ES-I3 (cell line): ENCODE measurements at regions not wholly inside any gene's neighbourhood (a gene's known extent, or its start where the extent isn't known, plus 50 kb on each side); places are given as distances from the start of the nearest gene placed in this dataset.
"Not testable (repeated sequence)": the region's sequence is repeated elsewhere in the genome, so short reads cannot be mapped to it uniquely, and the experiment has no call there.

Experiments used
- H3K36me3 ChIP-seq: 2 replicates; pipeline ENCODE4 v1.6.1; 2013; ENCODE audit warnings: mild to moderate bottlenecking, low read length, control low read depth, moderate library complexity; ENCODE audit not compliant: insufficient read depth
- H3K4me1 ChIP-seq: 2 replicates; pipeline ENCODE4 v1.6.1; 2013; ENCODE audit warnings: mild to moderate bottlenecking, control low read depth, low read length; ENCODE audit not compliant: insufficient read depth
- H3K9ac ChIP-seq: 2 replicates; pipeline ENCODE4 v1.6.1; 2013; ENCODE audit warnings: low read depth, mild to moderate bottlenecking, low read length, moderate library complexity
- H3K9me3 ChIP-seq: 2 replicates; pipeline ENCODE4 v1.6.1; 2013; ENCODE audit warnings: mild to moderate bottlenecking, low read length, moderate library complexity; ENCODE audit not compliant: control insufficient read depth, insufficient read depth

- Histone ChIP-seq H3K4me1 (peaks cover 24% of the 10 kb centered on the region), H3K36me3 (no peaks in the 10 kb centered on the region), H3K9me3 (no peaks in the 10 kb centered on the region), H3K9ac (no peak overlapping the region)
Measured at GRCh38 chr9:82729991-82730589, 332.9 kb downstream of the RASEF start.

- peaks cover 42% of the 10 kb centered on the region for H3K4me1 ChIP-seq
- H3K9me3 ChIP-seq = no peaks in the 10 kb centered on the region
- H3K9ac ChIP-seq = no peak overlapping the region
- peaks cover 2% of the 10 kb centered on the region for H3K36me3 ChIP-seq
Measured at GRCh38 chr9:82732928-82733327, 330.0 kb downstream of the RASEF start.

- peaks cover 19% of the 10 kb centered on the region for H3K36me3 ChIP-seq
- H3K9me3 ChIP-seq = no peaks in the 10 kb centered on the region
- no peak overlapping the region for H3K9ac ChIP-seq
- H3K4me1 ChIP-seq = peaks cover 29% of the 10 kb centered on the region
Measured at GRCh38 chr9:82736126-82736525, 326.8 kb downstream of the RASEF start.

GRCh38 chr9:82736701-82737100 lies 326.2 kb downstream of the RASEF start:
- Histone ChIP-seq H3K36me3 (peaks cover 25% of the 10 kb centered on the region), H3K9ac (no peak overlapping the region), H3K4me1 (peaks cover 29% of the 10 kb centered on the region), H3K9me3 (no peaks in the 10 kb centered on the region)

- H3K4me1 ChIP-seq = peaks cover 8% of the 10 kb centered on the region; the same call in 1 of the 2 replicates
- H3K9me3 ChIP-seq = no peaks in the 10 kb centered on the region
- H3K36me3 ChIP-seq = peaks cover 38% of the 10 kb centered on the region
- H3K9ac ChIP-seq = no peak overlapping the region
Measured at GRCh38 chr9:82745919-82746318, 317.0 kb downstream of the RASEF start.

- Histone ChIP-seq H3K36me3 (peaks cover 4% of the 10 kb centered on the region), H3K9me3 (no peaks in the 10 kb centered on the region), H3K9ac (no peak overlapping the region), H3K4me1 (peaks cover 8% of the 10 kb centered on the region; the same call in 1 of the 2 replicates)
Measured at GRCh38 chr9:82750411-82750913, 312.5 kb downstream of the RASEF start.

- H3K4me1 ChIP-seq = no peaks in the 10 kb centered on the region
- H3K36me3 ChIP-seq = peaks cover 43% of the 10 kb centered on the region
- H3K9me3 ChIP-seq = peaks cover 26% of the 10 kb centered on the region
- H3K9ac ChIP-seq = no peak overlapping the region
Measured at GRCh38 chr9:82757924-82758323, 305.0 kb downstream of the RASEF start.

GRCh38 chr9:82761027-82761426 lies 301.9 kb downstream of the RASEF start:
- H3K4me1 ChIP-seq = no peaks in the 10 kb centered on the region
- H3K9me3 ChIP-seq = peaks cover 26% of the 10 kb centered on the region
- H3K9ac ChIP-seq = no peak overlapping the region
- H3K36me3 ChIP-seq = peaks cover 45% of the 10 kb centered on the region

- H3K36me3 ChIP-seq = peaks cover 45% of the 10 kb centered on the region
- no peaks in the 10 kb centered on the region for H3K4me1 ChIP-seq
- H3K9me3 ChIP-seq = peaks cover 26% of the 10 kb centered on the region
- no peak overlapping the region for H3K9ac ChIP-seq
Measured at GRCh38 chr9:82761956-82762355, 301.0 kb downstream of the RASEF start.

GRCh38 chr9:82763656-82764055 lies 299.3 kb downstream of the RASEF start:
- no peaks in the 10 kb centered on the region for H3K4me1 ChIP-seq
- peaks cover 14% of the 10 kb centered on the region; the same call in 1 of the 2 replicates for H3K9me3 ChIP-seq
- H3K36me3 ChIP-seq = peaks cover 32% of the 10 kb centered on the region
- H3K9ac ChIP-seq = no peak overlapping the region

GRCh38 chr9:82764061-82764668 lies 298.8 kb downstream of the RASEF start:
- Histone ChIP-seq H3K9me3 (peaks cover 12% of the 10 kb centered on the region; the same call in 1 of the 2 replicates), H3K4me1 (no peaks in the 10 kb centered on the region), H3K36me3 (peaks cover 31% of the 10 kb centered on the region), H3K9ac (no peak overlapping the region)

GRCh38 chr9:82774707-82775231 lies 288.2 kb downstream of the RASEF start:
- H3K4me1 ChIP-seq, H3K9ac ChIP-seq: not testable (repeated sequence)
- Histone ChIP-seq H3K36me3 (peaks cover 30% of the 10 kb centered on the region), H3K9me3 (peaks cover 29% of the 10 kb centered on the region)

GRCh38 chr9:82776508-82776907 lies 286.4 kb downstream of the RASEF start:
- H3K36me3 ChIP-seq = peaks cover 40% of the 10 kb centered on the region
- H3K9me3 ChIP-seq = peaks cover 33% of the 10 kb centered on the region
- H3K4me1 ChIP-seq = no peaks in the 10 kb centered on the region
- H3K9ac ChIP-seq = no peak overlapping the region

- Histone ChIP-seq H3K9ac (no peak overlapping the region), H3K4me1 (no peaks in the 10 kb centered on the region), H3K9me3 (peaks cover 40% of the 10 kb centered on the region), H3K36me3 (peaks cover 42% of the 10 kb centered on the region)
Measured at GRCh38 chr9:82777366-82777765, 285.6 kb downstream of the RASEF start.

- not testable (repeated sequence) for H3K4me1 ChIP-seq, H3K9ac ChIP-seq
- Histone ChIP-seq H3K9me3 (peaks cover 50% of the 10 kb centered on the region), H3K36me3 (peaks cover 52% of the 10 kb centered on the region)
Measured at GRCh38 chr9:82778923-82779322, 284.0 kb downstream of the RASEF start.
